Right renal cortex interstitium (tissue), 3 donors: ENCODE measurements at regions not wholly inside any gene's neighbourhood (a gene's known extent, or its start where the extent isn't known, plus 50 kb on each side); places are given as distances from the start of the nearest gene placed in this dataset.
"Not testable (repeated sequence)": the region's sequence is repeated elsewhere in the genome, so short reads cannot be mapped to it uniquely, and the experiment has no call there.

ENCODE experiments used
- DNase-seq, 3 donors: peaks; one replicate each; pipeline ENCODE4 v3.0.0-alpha.2; 2013; ENCODE audit warnings: low read depth in 3 of 3, low spot score in 2 of 3

GRCh38 chr3:5348229-5348902, 160.9 kb downstream of the EDEM1 start:
- DNase-seq, result no peak

DNA sequence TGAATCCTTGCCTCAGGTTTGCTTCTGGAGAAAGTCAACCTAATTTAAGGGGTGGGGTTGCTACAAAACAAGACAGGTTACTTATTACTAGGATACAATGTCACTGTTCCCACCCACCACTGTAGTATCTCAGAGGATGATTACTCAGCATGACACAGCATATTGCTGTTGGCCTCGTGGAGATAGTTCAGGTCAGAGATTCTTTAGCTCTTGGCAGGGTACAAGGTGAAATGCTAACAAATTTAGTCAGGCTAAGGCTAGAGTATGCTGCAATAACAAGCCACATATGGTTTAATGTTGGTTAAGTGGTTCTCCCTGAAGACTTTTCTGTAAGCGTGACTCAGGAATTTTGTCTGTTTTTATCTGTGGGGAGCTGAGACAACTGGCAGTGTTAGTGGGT, 161.8 kb downstream of the EDEM1 start:
- no peak for DNase-seq

DNA sequence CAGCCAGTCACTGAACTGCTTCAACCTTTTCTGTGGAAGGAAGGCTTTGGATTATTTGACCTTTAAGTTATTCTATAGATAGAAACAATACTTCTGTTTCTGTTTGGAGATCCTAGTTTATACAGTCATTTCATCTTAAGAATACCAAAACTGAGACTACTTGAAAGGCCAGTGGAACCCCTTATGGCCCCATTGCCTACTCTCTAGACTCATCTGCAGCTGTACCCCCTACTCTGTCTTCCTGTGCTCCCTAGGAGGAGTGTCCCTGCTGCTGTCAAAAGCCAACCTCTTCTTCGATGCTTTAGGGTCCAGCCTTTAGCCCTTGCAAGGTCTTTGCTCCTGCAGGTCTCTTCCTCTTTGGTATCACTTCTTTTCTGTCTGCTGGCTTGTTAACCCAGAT, 169.6 kb downstream of the EDEM1 start:
- no peak for DNase-seq

- no peak for DNase-seq
Observed at GRCh38 chr3:5358911-5359310, 171.4 kb downstream of the EDEM1 start.

DNA sequence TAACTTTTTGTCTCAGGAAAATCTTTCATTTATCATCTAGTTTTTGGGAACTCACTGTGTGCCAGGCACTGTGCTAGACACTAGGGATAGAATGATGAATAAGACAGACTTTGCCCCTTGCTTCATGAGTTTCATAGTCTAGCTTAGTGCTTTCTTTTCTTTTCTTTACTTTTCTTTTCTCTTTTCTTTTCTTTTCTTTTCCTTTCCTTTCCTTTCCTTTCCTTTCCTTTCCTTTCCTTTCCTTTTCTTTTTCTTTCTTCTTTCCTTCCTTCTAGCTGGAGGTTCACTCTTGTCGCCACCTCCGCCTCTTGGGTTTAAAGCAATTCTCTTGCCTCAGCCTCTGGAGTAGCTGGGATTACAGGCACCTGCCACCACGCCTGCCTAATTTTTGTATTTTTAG, 172.9 kb downstream of the EDEM1 start:
- DNase-seq, result no peak

GRCh38 chr3:5366746-5367145, 179.2 kb downstream of the EDEM1 start:
- no peak for DNase-seq

DNA sequence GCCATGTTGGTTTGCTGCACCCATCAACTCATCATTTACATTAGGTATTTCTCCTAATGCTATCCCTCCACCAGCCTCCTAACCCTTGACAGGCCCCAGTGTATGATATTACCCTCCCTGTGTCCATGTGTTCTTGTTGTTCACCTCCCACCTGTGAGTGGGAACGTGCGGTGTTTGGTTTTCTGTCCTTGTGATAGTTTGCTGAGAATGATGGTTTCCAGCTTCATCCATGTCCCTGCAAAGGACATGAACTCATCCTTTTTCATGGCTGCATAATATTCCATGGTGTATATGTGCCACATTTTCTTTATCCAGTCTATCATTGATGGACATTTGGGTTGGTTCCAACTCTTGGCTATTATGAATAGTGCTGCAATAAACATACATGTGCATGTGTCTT, 184.0 kb downstream of the EDEM1 start:
- DNase-seq, result not testable (repeated sequence)

DNA sequence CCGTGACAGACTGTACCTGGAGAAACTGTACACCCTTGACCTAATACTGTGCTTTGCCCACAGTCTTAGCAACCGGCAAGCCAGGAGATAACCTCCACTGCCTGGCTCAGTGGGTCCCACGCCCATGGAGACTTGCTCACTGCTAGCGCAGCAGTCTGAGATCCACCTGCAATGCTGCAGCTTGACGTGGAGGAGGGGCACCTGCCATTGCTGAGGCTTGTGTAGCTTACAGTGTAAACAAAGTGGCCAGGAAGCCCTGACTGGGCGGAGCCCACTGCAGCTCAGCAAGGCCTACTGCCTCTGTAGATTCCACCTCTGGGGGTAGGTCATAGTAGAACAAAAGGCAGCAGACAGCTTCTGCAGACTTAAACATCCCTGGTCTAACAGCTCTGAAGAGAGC, 189.3 kb downstream of the EDEM1 start:
- no peak for DNase-seq

DNA sequence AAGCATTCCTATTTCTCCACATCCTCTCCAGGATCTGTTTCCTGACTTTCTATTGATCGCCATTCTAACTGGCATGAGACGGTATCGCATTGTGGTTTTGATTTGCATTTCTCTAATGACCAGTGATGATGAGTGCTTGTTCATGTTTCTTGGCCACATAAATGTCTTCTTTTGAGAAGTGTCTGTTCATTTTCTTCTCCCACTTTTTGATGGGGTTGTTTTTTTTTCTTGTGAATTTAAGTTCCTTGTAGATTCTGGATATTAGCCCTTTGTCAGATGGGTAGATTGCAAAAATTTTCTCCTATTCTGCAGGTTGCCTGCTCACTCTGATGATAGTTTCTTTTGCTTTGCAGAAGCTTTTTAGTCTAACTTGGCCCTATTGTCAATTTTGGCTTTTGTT, 191.8 kb downstream of the EDEM1 start:
- not testable (repeated sequence) for DNase-seq

GRCh38 chr3:5383486-5384263, 196.2 kb downstream of the EDEM1 start:
- DNase-seq, result not testable (repeated sequence)

DNA sequence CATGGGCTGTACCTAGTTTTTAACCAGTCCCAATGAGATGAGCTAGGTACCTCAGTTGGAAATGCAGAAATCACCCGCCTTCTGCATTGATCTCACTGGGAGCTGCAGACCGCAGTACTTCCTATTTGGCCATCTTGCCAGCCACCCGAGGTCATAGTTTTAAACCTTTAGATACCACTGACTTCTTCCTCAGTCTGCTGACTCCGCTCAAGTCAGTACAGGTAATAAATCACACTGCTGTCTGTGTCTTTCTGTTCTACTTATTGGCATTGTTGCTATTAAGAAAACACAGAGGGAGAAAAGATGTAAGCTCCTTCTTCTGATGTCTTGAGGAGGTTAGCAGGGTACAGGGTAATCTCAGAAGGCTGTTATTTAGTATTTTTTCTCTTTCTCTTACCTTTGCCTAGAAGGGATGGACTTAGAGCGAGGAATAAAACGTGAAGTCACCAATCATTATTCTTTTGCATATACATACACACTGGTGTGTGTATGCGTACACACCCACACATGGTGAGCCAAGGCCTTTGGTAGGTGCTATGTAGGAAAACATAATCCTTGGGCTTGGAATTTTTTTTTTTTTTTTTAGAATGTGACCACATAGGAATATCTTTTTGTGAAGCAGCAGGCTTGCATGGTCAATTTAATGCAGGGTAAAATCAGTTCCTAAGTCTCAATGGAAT, 197.2 kb downstream of the EDEM1 start:
- DNase-seq, result no peak

- DNase-seq, result no peak
Observed at GRCh38 chr3:5388091-5388490, 200.6 kb downstream of the EDEM1 start.

DNA sequence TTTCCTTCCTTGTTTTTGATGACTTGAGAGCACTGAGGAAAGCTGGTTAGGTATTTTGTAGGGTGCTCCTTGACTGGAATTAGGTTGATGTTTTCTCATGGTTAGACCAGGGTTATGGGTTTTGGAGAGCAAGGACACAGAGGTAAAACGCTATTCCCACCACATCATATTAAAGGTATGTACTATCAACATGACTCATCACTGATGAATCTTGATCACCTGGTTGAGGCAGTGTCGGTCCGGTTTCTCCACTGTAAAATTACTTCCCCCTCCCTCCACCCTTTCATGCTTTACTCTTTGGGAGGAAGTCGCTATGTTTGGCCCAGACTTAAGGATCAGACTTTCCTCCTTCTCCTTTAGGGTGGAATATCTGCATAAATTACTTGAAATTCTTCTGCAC, 201.6 kb downstream of the EDEM1 start:
- DNase-seq, result no peak

GRCh38 chr3:5390221-5390620, 202.7 kb downstream of the EDEM1 start:
- DNase-seq, result no peak

- DNase-seq, result peak; percentile 9 to 24 (median 18)
Observed at GRCh38 chr3:5390936-5391625, 203.6 kb downstream of the EDEM1 start.

DNA sequence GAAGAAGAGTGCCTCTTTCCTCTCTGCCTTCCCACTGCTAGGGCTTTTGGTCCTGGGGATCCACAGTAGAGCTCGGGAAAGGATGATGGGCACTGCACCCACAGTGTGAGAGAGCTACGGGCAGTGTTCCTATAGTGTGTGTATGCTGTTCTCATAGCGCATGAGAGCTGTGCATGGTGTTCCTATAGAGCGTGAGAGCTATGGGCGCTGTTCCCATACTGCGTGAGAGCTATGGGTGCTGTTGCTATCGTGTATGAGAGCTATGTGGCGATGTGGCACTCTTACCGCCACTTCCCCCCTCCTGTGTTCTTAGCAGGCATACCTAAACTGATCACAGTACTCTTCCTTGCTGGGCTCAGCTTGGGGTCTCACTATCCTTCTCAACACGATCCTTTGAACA, 213.5 kb downstream of the EDEM1 start:
- no peak for DNase-seq

GRCh38 chr3:5404718-5405117, 217.2 kb downstream of the EDEM1 start:
- DNase-seq, result no peak

DNA sequence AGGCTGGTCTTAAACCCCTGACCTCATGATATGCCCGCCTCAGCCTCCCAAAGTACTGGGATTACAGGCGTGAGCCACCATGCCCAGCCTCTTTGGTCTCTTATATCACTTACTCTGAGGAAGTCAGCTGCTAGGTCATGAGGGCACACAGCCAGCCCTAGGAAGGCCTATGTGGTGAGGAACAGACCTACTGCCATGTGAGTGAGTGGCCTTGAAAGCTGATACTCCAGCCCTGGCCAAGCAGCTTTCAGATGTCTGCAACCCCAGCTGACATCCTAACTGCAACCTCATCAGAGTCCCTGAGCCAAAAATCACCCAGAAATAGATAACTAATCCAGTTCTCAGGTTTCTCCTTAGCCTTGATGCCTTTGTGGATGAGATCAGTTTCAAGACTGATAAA, 224.3 kb downstream of the EDEM1 start:
- DNase-seq, result no peak

DNA sequence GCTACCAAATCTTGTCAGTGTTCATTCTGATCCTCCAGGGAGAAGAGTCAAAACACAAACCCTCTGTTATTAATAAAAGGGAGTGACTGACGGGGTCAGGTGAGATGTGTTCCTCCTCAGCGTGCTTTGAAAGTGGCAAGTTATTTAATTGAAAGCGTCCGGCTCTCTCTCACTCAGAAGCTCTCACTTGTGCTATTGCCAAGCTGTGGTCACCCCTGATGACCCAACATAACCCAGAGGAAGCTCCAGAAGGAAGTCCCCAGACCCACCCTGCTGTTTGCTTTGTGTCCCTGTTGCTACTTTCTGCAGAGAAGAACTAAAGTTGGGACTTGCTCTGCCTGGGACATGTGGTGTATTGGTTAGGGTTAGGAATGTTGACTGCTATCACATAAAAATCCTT, 235.6 kb downstream of the EDEM1 start:
- DNase-seq, result no peak

DNA sequence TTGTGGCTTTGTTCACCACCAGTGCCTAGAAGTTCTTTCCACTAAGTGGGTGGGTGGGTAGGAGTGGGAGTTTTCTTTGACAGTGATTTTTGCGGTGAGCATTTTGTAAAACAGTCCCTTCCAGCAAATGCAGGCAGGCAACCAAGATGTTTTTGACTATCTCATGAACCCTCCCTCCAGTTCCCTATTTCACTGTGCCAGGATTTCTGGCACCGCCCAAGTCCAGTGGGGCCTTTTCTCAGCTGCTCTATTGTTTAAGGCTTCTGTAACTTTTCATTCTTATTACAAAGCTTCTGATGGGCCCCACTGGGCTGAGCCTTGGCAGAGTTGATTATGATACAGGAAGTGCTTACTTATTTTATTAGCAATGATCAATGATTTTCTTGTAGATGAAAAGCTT, 236.0 kb downstream of the EDEM1 start:
- DNase-seq, result no peak

GRCh38 chr3:5425371-5425770, 237.9 kb downstream of the EDEM1 start:
- no peak for DNase-seq
